GM12878 (cell line): ENCODE measurements at regions not wholly inside any gene's neighbourhood (a gene's known extent, or its start where the extent isn't known, plus 50 kb on each side); places are given as distances from the start of the nearest gene placed in this dataset.
"Not testable (repeated sequence)": the region's sequence is repeated elsewhere in the genome, so short reads cannot be mapped to it uniquely, and the experiment has no call there.

Source experiments
- CHD4 ChIP-seq: fragments of 200-600 bp; sonication (generic); IDR thresholded peaks from 2 replicates; pipeline ENCODE4 v1.6.1; 2016; ENCODE audit warnings: mild to moderate bottlenecking
- EGR1 ChIP-seq, 2 experiments: IDR thresholded peaks; 1 replicate in 1 of 2; 2 replicates in 1 of 2; pipeline ENCODE4 v1.6.1; 2011 to 2012; ENCODE audit warnings: low read depth in 2 of 2, low read length in 2 of 2, borderline replicate concordance in 1 of 2, mild to moderate bottlenecking in 1 of 2, moderate library complexity in 1 of 2
- JUNB ChIP-seq: IDR thresholded peaks from 2 replicates; pipeline ENCODE4 v1.6.1; 2016; ENCODE audit warnings: antibody characterized with exemption, mild to moderate bottlenecking
- MAX ChIP-seq: IDR thresholded peaks from 2 replicates; pipeline ENCODE4 v1.6.1; 2012; ENCODE audit warnings: low read depth, low read length, improper control_type of control experiment
- MXI1 ChIP-seq: fragments of 150-350 bp; IDR thresholded peaks from 2 replicates; pipeline ENCODE4 v1.6.1; 2011; ENCODE audit warnings: low read depth, mild to moderate bottlenecking, inconsistent platforms, low read length, improper control_type of control experiment
- MYC ChIP-seq: IDR thresholded peaks from 2 replicates; pipeline ENCODE4 v1.6.1; 2011; ENCODE audit warnings: mild to moderate bottlenecking, low read length, moderate library complexity, inconsistent platforms; ENCODE audit not compliant: insufficient read depth, insufficient replicate concordance, insufficient read length, severe bottlenecking
- POLR2A ChIP-seq: IDR thresholded peaks from 2 replicates; pipeline ENCODE4 v1.6.1; 2011; ENCODE audit warnings: low read depth, mild to moderate bottlenecking, low read length
- POLR2AphosphoS5 ChIP-seq: IDR thresholded peaks from 2 replicates; pipeline ENCODE4 v1.6.1; 2011; ENCODE audit warnings: mild to moderate bottlenecking, low read length, inconsistent platforms
- RAD51 ChIP-seq: fragments of 450-650 bp; IDR thresholded peaks from 2 replicates; pipeline ENCODE4 v1.6.1; 2016; ENCODE audit warnings: moderate library complexity, mild to moderate bottlenecking, inconsistent platforms
- SPI1 ChIP-seq: IDR thresholded peaks from 2 replicates; pipeline ENCODE4 v1.6.1; 2011; ENCODE audit warnings: low read depth, mild to moderate bottlenecking, low read length, moderate library complexity, borderline replicate concordance; ENCODE audit not compliant: insufficient read depth
- TAF1 ChIP-seq: IDR thresholded peaks from 2 replicates; pipeline ENCODE4 v1.6.1; 2011; ENCODE audit warnings: mild to moderate bottlenecking, low read depth, low read length, borderline replicate concordance
- TF ChIP-seq, protein P1 (sequence below), 3 experiments: IDR thresholded peaks in 2 of 3; conservative IDR thresholded peaks in 1 of 3; 2 replicates each; pipeline ENCODE4 v1.5.1; 2011; ENCODE audit warnings: low read depth in 3 of 3, low read length in 3 of 3, mild to moderate bottlenecking in 3 of 3, control low read depth in 2 of 3, moderate library complexity in 2 of 3, inconsistent platforms in 1 of 3, mixed read lengths in 1 of 3; ENCODE audit not compliant: control insufficient read depth in 2 of 3, insufficient read depth in 1 of 3; ENCODE audit errors: extremely low read depth in 1 of 3
- TF ChIP-seq, protein P2 (sequence below): IDR thresholded peaks from 2 replicates; pipeline ENCODE4 v1.6.1; 2011; ENCODE audit warnings: mild to moderate bottlenecking, low read depth, low read length, moderate library complexity; ENCODE audit not compliant: insufficient replicate concordance

- not testable (repeated sequence) for TF ChIP-seq RAD51; EGR1 (IDR thresholded peaks at IDR 0.05; ENCODE audit: borderline replicate concordance in 1 of 2, low read depth in 2 of 2, low read length in 2 of 2); CHD4; MAX; JUNB; POLR2A; MYC; POLR2AphosphoS5; MXI1; SPI1; TAF1
- TF ChIP-seq, protein P1, sequence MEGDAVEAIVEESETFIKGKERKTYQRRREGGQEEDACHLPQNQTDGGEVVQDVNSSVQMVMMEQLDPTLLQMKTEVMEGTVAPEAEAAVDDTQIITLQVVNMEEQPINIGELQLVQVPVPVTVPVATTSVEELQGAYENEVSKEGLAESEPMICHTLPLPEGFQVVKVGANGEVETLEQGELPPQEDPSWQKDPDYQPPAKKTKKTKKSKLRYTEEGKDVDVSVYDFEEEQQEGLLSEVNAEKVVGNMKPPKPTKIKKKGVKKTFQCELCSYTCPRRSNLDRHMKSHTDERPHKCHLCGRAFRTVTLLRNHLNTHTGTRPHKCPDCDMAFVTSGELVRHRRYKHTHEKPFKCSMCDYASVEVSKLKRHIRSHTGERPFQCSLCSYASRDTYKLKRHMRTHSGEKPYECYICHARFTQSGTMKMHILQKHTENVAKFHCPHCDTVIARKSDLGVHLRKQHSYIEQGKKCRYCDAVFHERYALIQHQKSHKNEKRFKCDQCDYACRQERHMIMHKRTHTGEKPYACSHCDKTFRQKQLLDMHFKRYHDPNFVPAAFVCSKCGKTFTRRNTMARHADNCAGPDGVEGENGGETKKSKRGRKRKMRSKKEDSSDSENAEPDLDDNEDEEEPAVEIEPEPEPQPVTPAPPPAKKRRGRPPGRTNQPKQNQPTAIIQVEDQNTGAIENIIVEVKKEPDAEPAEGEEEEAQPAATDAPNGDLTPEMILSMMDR (IDR thresholded peaks at IDR 0.05 in 2 of 3, conservative IDR thresholded peaks at IDR 0.05 in 1 of 3; ENCODE audit: control insufficient read depth in 2 of 3, extremely low read depth in 1 of 3, insufficient read depth in 1 of 3, low read depth in 3 of 3, low read length in 3 of 3), result not testable (repeated sequence)
- TF ChIP-seq, protein P2, sequence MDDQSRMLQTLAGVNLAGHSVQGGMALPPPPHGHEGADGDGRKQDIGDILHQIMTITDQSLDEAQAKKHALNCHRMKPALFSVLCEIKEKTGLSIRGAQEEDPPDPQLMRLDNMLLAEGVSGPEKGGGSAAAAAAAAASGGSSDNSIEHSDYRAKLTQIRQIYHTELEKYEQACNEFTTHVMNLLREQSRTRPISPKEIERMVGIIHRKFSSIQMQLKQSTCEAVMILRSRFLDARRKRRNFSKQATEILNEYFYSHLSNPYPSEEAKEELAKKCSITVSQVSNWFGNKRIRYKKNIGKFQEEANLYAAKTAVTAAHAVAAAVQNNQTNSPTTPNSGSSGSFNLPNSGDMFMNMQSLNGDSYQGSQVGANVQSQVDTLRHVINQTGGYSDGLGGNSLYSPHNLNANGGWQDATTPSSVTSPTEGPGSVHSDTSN, result not testable (repeated sequence)
Observed at GRCh38 chr16:33063365-33064170, 130.5 kb upstream of the TP53TG3C start.
